MM.1S (cell line): ENCODE measurements at regions not wholly inside any gene's neighbourhood (a gene's known extent, or its start where the extent isn't known, plus 50 kb on each side); places are given as distances from the start of the nearest gene placed in this dataset.

Experiments used
- DNase-seq: peaks from one replicate; pipeline ENCODE4 v3.0.0-alpha.2; 2015
- H2AFZ ChIP-seq: fragments of 300-600 bp; sonication (generic); 2 replicates; pipeline ENCODE4 v1.6.0; 2016; ENCODE audit warnings: antibody characterized with exemption, low read length
- H3F3A ChIP-seq: fragments of 300-600 bp; sonication (generic); 2 replicates; pipeline ENCODE4 v1.6.1; 2016; ENCODE audit warnings: mild to moderate bottlenecking, antibody characterized with exemption, low read length, moderate library complexity, mixed read lengths; ENCODE audit not compliant: insufficient read depth
- H3K27ac ChIP-seq: fragments of 300-600 bp; sonication (generic); 2 replicates; pipeline ENCODE4 v1.5.1; 2016; ENCODE audit warnings: mild to moderate bottlenecking, low read length
- H3K27me3 ChIP-seq: fragments of 300-600 bp; sonication (generic); replicated peaks from 2 replicates; pipeline ENCODE4 v1.6.0; 2016; ENCODE audit warnings: low read length; ENCODE audit not compliant: insufficient read depth
- H3K36me3 ChIP-seq: fragments of 300-600 bp; sonication (generic); replicated peaks from 2 replicates; pipeline ENCODE4 v1.6.1; 2016; ENCODE audit warnings: mild to moderate bottlenecking, low read length, mixed read lengths; ENCODE audit not compliant: insufficient read depth
- H3K4me1 ChIP-seq: fragments of 300-600 bp; sonication (generic); 2 replicates; pipeline ENCODE4 v1.6.1; 2016; ENCODE audit warnings: low read length, mixed read lengths
- H3K4me2 ChIP-seq: fragments of 300-600 bp; sonication (generic); 2 replicates; pipeline ENCODE4 v1.6.0; 2016; ENCODE audit warnings: low read depth, low read length
- H3K4me3 ChIP-seq: fragments of 300-600 bp; sonication (generic); 2 replicates; pipeline ENCODE4 v1.5.1; 2016; ENCODE audit warnings: low read length, mixed read lengths
- H3K79me2 ChIP-seq: fragments of 300-600 bp; sonication (generic); 2 replicates; pipeline ENCODE4 v1.6.1; 2016; ENCODE audit warnings: mixed run types, low read length, mixed read lengths
- H3K9ac ChIP-seq: fragments of 300-600 bp; sonication (generic); 2 replicates; pipeline ENCODE4 v1.6.1; 2016; ENCODE audit warnings: low read length, mixed read lengths
- H3K9me2 ChIP-seq: fragments of 300-600 bp; sonication (generic); replicated peaks from 2 replicates; pipeline ENCODE4 v1.6.1; 2016; ENCODE audit warnings: mild to moderate bottlenecking, low read length, mixed read lengths; ENCODE audit not compliant: insufficient read depth
- H3K9me3 ChIP-seq: fragments of 300-600 bp; sonication (generic); replicated peaks from 2 replicates; pipeline ENCODE4 v1.6.1; 2016; ENCODE audit warnings: mild to moderate bottlenecking, low read length, mixed read lengths; ENCODE audit not compliant: insufficient read depth
- H4K20me1 ChIP-seq: fragments of 300-600 bp; sonication (generic); 2 replicates; pipeline ENCODE4 v1.6.1; 2016; ENCODE audit warnings: mild to moderate bottlenecking, low read length, moderate library complexity, mixed read lengths; ENCODE audit not compliant: insufficient read depth
- CTCF ChIP-seq: fragments of 300-600 bp; sonication (generic); IDR thresholded peaks from 2 replicates; pipeline ENCODE4 v1.5.1; 2016; ENCODE audit warnings: antibody characterized with exemption, low read length, mixed read lengths
- EZH2 ChIP-seq: fragments of 300-600 bp; sonication (generic); optimal IDR thresholded peaks from 2 replicates; pipeline ENCODE3; 2017; ENCODE audit warnings: low read depth, mild to moderate bottlenecking, antibody characterized with exemption, low read length, mixed read lengths
- EZH2phosphoT487 ChIP-seq: fragments of 300-600 bp; sonication (generic); IDR thresholded peaks from 2 replicates; pipeline ENCODE4 v1.6.1; 2018; ENCODE audit warnings: antibody characterized with exemption, low read length

GRCh38 chr13:73729046-73729445 is 405.2 kb downstream of the KLF12 start:
- Histone ChIP-seq H3K27me3 (no peaks in the 10 kb centered on the region), H4K20me1 (no peaks in the 10 kb centered on the region), H3K79me2 (no peaks in the 10 kb centered on the region), H3K4me1 (no peaks in the 10 kb centered on the region), H3F3A (no peaks in the 10 kb centered on the region), H3K4me2 (no peak overlapping the region), H3K36me3 (no peaks in the 10 kb centered on the region), H3K9ac (no peak overlapping the region), H3K27ac (no peak overlapping the region), H3K9me3 (no peaks in the 10 kb centered on the region), H2AFZ (no peak overlapping the region), H3K4me3 (no peak overlapping the region), H3K9me2 (no peaks in the 10 kb centered on the region)
- DNase-seq, result no peak
- TF ChIP-seq EZH2phosphoT487 (no peak), CTCF (no peak), EZH2 (no peak)

DNA sequence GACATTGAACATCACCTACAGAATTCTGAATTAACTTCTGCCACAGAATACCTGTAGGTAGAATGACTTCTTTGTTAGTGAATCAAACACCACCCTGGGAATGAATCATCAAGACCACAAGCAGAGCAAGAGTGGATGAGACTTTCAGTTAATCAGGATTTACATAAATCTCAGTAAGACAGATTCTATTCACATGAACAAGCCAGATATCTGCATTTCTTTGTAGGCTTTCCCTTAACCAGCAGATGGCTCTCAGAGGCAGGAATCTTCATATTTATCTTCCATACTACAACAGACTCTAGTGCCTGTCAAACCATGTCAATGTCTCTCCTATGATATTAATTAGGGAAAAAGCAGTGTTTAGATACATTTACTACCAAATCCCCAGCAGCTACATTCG is 412.1 kb downstream of the KLF12 start:
- H3F3A ChIP-seq, result no peaks in the 10 kb centered on the region
- H3K4me2 ChIP-seq, result no peak overlapping the region
- no peaks in the 10 kb centered on the region for H3K79me2 ChIP-seq
- no peaks in the 10 kb centered on the region for H3K9me3 ChIP-seq
- no peaks in the 10 kb centered on the region for H3K4me1 ChIP-seq
- DNase-seq, result no peak
- no peak overlapping the region for H3K4me3 ChIP-seq
- TF ChIP-seq CTCF (no peak), EZH2phosphoT487 (no peak)
- no peak overlapping the region for H3K9ac ChIP-seq
- H3K9me2 ChIP-seq, result no peaks in the 10 kb centered on the region
- no peak overlapping the region for H3K27ac ChIP-seq
- H3K27me3 ChIP-seq, result no peaks in the 10 kb centered on the region
- H4K20me1 ChIP-seq, result no peaks in the 10 kb centered on the region
- H3K36me3 ChIP-seq, result no peaks in the 10 kb centered on the region
- H2AFZ ChIP-seq, result no peak overlapping the region

DNA sequence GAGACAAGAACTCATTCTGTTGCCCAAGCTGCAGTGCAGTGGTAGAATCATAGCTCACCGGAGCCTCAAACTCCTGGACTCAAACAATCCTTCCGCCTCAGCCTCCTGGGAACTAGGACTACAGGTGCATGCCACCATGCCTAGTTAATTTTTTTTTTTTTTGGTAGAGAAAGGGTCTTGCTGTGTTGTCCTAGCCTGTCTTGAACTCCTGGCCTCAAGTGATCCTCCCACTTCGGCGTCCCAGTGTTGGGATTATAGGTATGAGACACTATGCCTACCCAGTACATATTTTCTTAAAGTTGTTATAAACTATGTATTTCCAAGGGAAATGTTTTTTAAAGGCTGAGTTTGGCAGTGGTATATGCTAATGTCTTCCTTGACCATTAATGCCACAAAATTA is 412.6 kb downstream of the KLF12 start:
- Histone ChIP-seq H2AFZ (no peak overlapping the region), H3K27me3 (no peaks in the 10 kb centered on the region), H3K4me1 (peaks cover under 1% of the 10 kb centered on the region; the same call in 1 of the 2 replicates), H3K4me2 (no peak overlapping the region), H3K9ac (no peak overlapping the region), H3K36me3 (no peaks in the 10 kb centered on the region), H3K4me3 (no peak overlapping the region), H3F3A (no peaks in the 10 kb centered on the region), H4K20me1 (no peaks in the 10 kb centered on the region), H3K79me2 (no peaks in the 10 kb centered on the region), H3K27ac (no peak overlapping the region), H3K9me2 (no peaks in the 10 kb centered on the region), H3K9me3 (no peaks in the 10 kb centered on the region)
- no peak for TF ChIP-seq CTCF
- DNase-seq, result no peak
